GM12874 (cell line): ENCODE measurements at regions not wholly inside any gene's neighbourhood (a gene's known extent, or its start where the extent isn't known, plus 50 kb on each side); places are given as distances from the start of the nearest gene placed in this dataset.

ENCODE experiments used
- TF ChIP-seq, protein P1 (sequence below): IDR thresholded peaks from 2 replicates; pipeline ENCODE4 v1.5.1; 2011; ENCODE audit warnings: low read depth, mild to moderate bottlenecking, control low read depth, low read length, moderate library complexity; ENCODE audit not compliant: insufficient read depth

GRCh38 chr3:78003090-78003489 is 963.2 kb downstream of the ROBO2 start:
- TF ChIP-seq, protein P1, sequence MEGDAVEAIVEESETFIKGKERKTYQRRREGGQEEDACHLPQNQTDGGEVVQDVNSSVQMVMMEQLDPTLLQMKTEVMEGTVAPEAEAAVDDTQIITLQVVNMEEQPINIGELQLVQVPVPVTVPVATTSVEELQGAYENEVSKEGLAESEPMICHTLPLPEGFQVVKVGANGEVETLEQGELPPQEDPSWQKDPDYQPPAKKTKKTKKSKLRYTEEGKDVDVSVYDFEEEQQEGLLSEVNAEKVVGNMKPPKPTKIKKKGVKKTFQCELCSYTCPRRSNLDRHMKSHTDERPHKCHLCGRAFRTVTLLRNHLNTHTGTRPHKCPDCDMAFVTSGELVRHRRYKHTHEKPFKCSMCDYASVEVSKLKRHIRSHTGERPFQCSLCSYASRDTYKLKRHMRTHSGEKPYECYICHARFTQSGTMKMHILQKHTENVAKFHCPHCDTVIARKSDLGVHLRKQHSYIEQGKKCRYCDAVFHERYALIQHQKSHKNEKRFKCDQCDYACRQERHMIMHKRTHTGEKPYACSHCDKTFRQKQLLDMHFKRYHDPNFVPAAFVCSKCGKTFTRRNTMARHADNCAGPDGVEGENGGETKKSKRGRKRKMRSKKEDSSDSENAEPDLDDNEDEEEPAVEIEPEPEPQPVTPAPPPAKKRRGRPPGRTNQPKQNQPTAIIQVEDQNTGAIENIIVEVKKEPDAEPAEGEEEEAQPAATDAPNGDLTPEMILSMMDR, result no peak

GRCh38 chr3:78004571-78004970 is 964.7 kb downstream of the ROBO2 start:
- TF ChIP-seq, protein P1, result no peak

- TF ChIP-seq, protein P1, result no peak
These were observed 973.8 kb downstream of the ROBO2 start for GRCh38 chr3:78013653-78014052.

GRCh38 chr3:78015856-78016255 is 976.0 kb downstream of the ROBO2 start:
- TF ChIP-seq, protein P1, result no peak

DNA sequence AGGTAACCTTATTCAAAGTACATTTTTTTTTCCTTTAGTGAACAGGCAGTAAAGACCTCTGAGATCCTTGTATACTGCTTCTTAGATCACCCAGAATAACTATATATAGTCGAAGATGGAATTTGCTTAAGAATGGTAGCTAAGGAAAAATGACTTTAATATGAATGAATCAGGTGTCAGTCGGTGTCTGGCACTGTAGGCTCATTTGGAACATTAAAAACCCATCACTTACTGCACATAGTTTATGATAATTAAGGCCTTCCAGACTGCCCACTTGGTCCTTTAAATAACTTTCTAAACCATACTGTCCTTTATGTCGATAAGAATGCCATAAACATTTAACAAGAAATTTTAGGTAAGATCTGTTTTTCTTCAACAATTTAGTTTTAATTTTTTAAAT is 981.8 kb downstream of the ROBO2 start:
- TF ChIP-seq, protein P1, result no peak

DNA sequence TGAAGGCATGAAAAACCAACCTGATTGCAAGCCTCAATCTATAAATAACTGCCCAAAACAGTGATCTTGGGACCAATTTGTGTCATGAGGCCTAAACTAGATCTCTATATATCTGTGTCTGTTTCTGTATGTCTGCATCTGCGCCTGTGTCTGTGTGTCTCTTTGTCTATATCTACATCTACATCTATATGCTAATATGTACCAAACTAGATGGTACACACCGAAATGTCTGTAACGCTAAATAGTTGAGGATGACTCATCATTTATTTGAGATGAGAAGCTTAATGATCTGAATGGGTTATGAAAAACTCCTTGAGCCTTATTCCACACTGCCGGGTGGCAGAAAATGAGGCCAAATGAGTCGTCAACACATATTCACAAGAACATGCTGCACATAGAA is 982.3 kb downstream of the ROBO2 start:
- TF ChIP-seq, protein P1, result no peak

GRCh38 chr3:78023257-78023656 is 983.4 kb downstream of the ROBO2 start:
- TF ChIP-seq, protein P1, result no peak

GRCh38 chr3:78025916-78026315 is 986.0 kb downstream of the ROBO2 start:
- TF ChIP-seq, protein P1, result no peak
